T-cell (primary cell): ENCODE measurements at regions not wholly inside any gene's neighbourhood (a gene's known extent, or its start where the extent isn't known, plus 50 kb on each side); places are given as distances from the start of the nearest gene placed in this dataset.
A peak's percentile ranks its signal among the peaks of the same experiment; 100 is the strongest.

Source experiments
- ATAC-seq, 4 experiments: fragments of 200-7000 bp in 3 of 4; fragments of 150-1000 bp in 1 of 4; cut with Tn5 transposase; replicated peaks in 1 of 4; 1 replicate in 3 of 4; 2 replicates in 1 of 4; pipeline ENCODE4 v1.10.0; 2021; ENCODE audit warnings: moderate library complexity in 3 of 4, mild to moderate bottlenecking in 2 of 4, moderate number of reproducible peaks in 1 of 4
- CTCF ChIA-PET, 2 donors: fragments of 300-600 bp; sonication (Branson Sonifier 250); formaldehyde crosslinking; loops; one replicate each; lab custom pipeline; 2022; ENCODE audit warnings: antibody characterized with exemption in 2 of 2; lab: Charles Lee
- POLR2A ChIA-PET, 2 donors: fragments of 300-600 bp; sonication (Branson Sonifier 250); formaldehyde crosslinking; loops; one replicate each; lab custom pipeline; 2022; ENCODE audit warnings: antibody characterized with exemption in 2 of 2; lab: Charles Lee
- DNase-seq, 35 experiments: peaks; one replicate each; pipeline versions ENCODE4 v3.0.0 to v3.0.0-alpha.2; 2013 to 2023
- H3K27ac ChIP-seq: one replicate; pipeline ENCODE4 v1.5.1; 2013; ENCODE audit warnings: low read length
- H3K27me3 ChIP-seq, 2 experiments: replicated peaks in 1 of 2; 1 replicate in 1 of 2; 2 replicates in 1 of 2; pipeline versions ENCODE4 v1.6.1 to v1.7.0; 2013; ENCODE audit warnings: low read length in 1 of 2, mixed read lengths in 1 of 2; ENCODE audit not compliant: control insufficient read depth in 2 of 2, insufficient read depth in 2 of 2; ENCODE audit errors: extremely low read depth in 1 of 2
- H3K36me3 ChIP-seq, 2 donors: 1 replicate in 1 of 2; 2 replicates in 1 of 2; pipeline versions ENCODE4 v1.6.1 to v1.7.0; 2013; ENCODE audit warnings: low read length in 1 of 2; ENCODE audit not compliant: control insufficient read depth in 2 of 2, insufficient read depth in 1 of 2; ENCODE audit errors: extremely low read depth in 1 of 2
- H3K4me1 ChIP-seq, 2 experiments: 1 replicate in 1 of 2; 2 replicates in 1 of 2; pipeline versions ENCODE4 v1.6.1 to v1.7.0; 2013; ENCODE audit warnings: low read length in 2 of 2, mixed read lengths in 1 of 2; ENCODE audit not compliant: insufficient read depth in 2 of 2, control insufficient read depth in 1 of 2; ENCODE audit errors: extremely low read depth in 1 of 2
- H3K4me3 ChIP-seq, 2 donors: 1 replicate in 1 of 2; 2 replicates in 1 of 2; pipeline versions ENCODE4 v1.5.1 to v1.7.0; 2013; ENCODE audit warnings: mild to moderate bottlenecking in 2 of 2, low read length in 1 of 2, moderate library complexity in 1 of 2; ENCODE audit not compliant: control insufficient read depth in 1 of 2; ENCODE audit errors: extremely low read depth in 1 of 2
- H3K9me3 ChIP-seq: 2 replicates; pipeline ENCODE4 v1.7.0; 2013
- H3K27ac Mint-ChIP-seq, 2 donors: one replicate each; pipeline ENCODE4 v1.8.0; 2020 to 2021; ENCODE audit warnings: mild to moderate bottlenecking in 2 of 2, mixed read lengths in 2 of 2
- H3K27me3 Mint-ChIP-seq, 2 donors: one replicate each; pipeline ENCODE4 v1.8.0; 2021 to 2022; ENCODE audit warnings: mixed read lengths in 2 of 2
- H3K36me3 Mint-ChIP-seq: one replicate; pipeline ENCODE4 v1.8.0; 2021; ENCODE audit warnings: mixed read lengths
- H3K4me1 Mint-ChIP-seq, 3 donors: one replicate each; pipeline ENCODE4 v1.8.0; 2020 to 2022; ENCODE audit warnings: mixed read lengths in 3 of 3, mild to moderate bottlenecking in 1 of 3
- H3K4me3 Mint-ChIP-seq, 3 donors: one replicate each; pipeline ENCODE4 v1.8.0; 2020 to 2022; ENCODE audit warnings: mild to moderate bottlenecking in 3 of 3, mixed read lengths in 3 of 3, moderate library complexity in 3 of 3
- H3K9me3 Mint-ChIP-seq, 3 donors: one replicate each; pipeline ENCODE4 v1.8.0; 2020 to 2022; ENCODE audit warnings: mixed read lengths in 3 of 3
- WGBS: methylation state at CpG from one replicate; pipeline ENCODE4 v1.1.5; 2013; ENCODE audit warnings: missing lambda C conversion rate; ENCODE audit not compliant: insufficient coverage; 5-methylcytosine and 5-hydroxymethylcytosine counted together

GRCh38 chr6:14316651-14317386, 199.2 kb downstream of the CD83 start:
- Mint-ChIP-seq H3K27ac (no peak overlapping the region), H3K27me3 (peaks cover 2 to 5% of the 10 kb centered on the region in 2 donors), H3K4me3 (no peak overlapping the region), H3K9me3 (no peaks in the 10 kb centered on the region), H3K36me3 (no peaks in the 10 kb centered on the region), H3K4me1 (peaks cover 4 to 17% (median 5%) of the 10 kb centered on the region in 3 donors)
- Histone ChIP-seq H3K4me1 (peaks cover 0 to 4% of the 10 kb centered on the region in 2 experiments), H3K36me3 (no peaks in the 10 kb centered on the region), H3K27ac (no peak overlapping the region), H3K9me3 (no peaks in the 10 kb centered on the region), H3K27me3 (peaks cover 0 to 4% of the 10 kb centered on the region in 2 experiments), H3K4me3 (no peak overlapping the region)
- ChIA-PET CTCF (interaction anchor here in 1 of 2 donors (0.6 kb wide), 1 partner anchor 888 kb away, joined by 4 read pairs; no protein-coding TSS in a partner anchor), POLR2A (no interaction called here)
- ATAC-seq, result no peak
- WGBS, result 55% methylated on average over 5 of the region's 10 CpGs
- peak in 2 of 35 experiments; percentile 13 to 20 for DNase-seq

- Mint-ChIP-seq H3K27ac (no peak overlapping the region), H3K36me3 (no peaks in the 10 kb centered on the region), H3K4me3 (no peak overlapping the region), H3K27me3 (peaks cover 5 to 9% of the 10 kb centered on the region in 2 donors), H3K4me1 (peaks cover 6 to 23% (median 6%) of the 10 kb centered on the region in 3 donors), H3K9me3 (no peaks in the 10 kb centered on the region)
- POLR2A ChIA-PET, result no interaction called here
- H3K4me1 ChIP-seq, result peaks cover 0 to 4% of the 10 kb centered on the region in 2 experiments
- no peaks in the 10 kb centered on the region for H3K36me3 ChIP-seq
- H3K4me3 ChIP-seq, result no peak overlapping the region
- CTCF ChIA-PET, result interaction anchor here in 1 of 2 donors (0.6 kb wide), 1 partner anchor 887 kb away, joined by 4 read pairs; no protein-coding TSS in a partner anchor
- no peak for ATAC-seq
- H3K9me3 ChIP-seq, result no peaks in the 10 kb centered on the region
- peaks cover 0 to 10% of the 10 kb centered on the region in 2 experiments for H3K27me3 ChIP-seq
- no peak for DNase-seq
- no peak overlapping the region for H3K27ac ChIP-seq
- WGBS, result 93% methylated on average over 5 of the region's 6 CpGs
Measured at GRCh38 chr6:14317387-14317970, 199.9 kb downstream of the CD83 start.

GRCh38 chr6:14320332-14320731, 202.8 kb downstream of the CD83 start:
- peaks cover 0 to 7% of the 10 kb centered on the region in 2 experiments for H3K4me1 ChIP-seq
- Mint-ChIP-seq H3K4me3 (no peak overlapping the region), H3K27ac (no peak overlapping the region), H3K27me3 (peaks cover 9 to 12% of the 10 kb centered on the region in 2 donors), H3K9me3 (no peaks in the 10 kb centered on the region), H3K4me1 (peaks cover 9 to 32% (median 16%) of the 10 kb centered on the region in 3 donors), H3K36me3 (no peaks in the 10 kb centered on the region)
- peaks cover 0 to 18% of the 10 kb centered on the region in 2 experiments for H3K27me3 ChIP-seq
- no peaks in the 10 kb centered on the region for H3K36me3 ChIP-seq
- no peak for DNase-seq
- no peak overlapping the region for H3K27ac ChIP-seq
- no peaks in the 10 kb centered on the region for H3K9me3 ChIP-seq
- 92% methylated on average over 2 of the region's 5 CpGs for WGBS
- CTCF ChIA-PET, result interaction anchor here in 1 of 2 donors (0.7 kb wide), 1 partner anchor 446 kb away, joined by 3 read pairs; no protein-coding TSS in a partner anchor
- H3K4me3 ChIP-seq, result no peak overlapping the region
- ATAC-seq, result no peak
- POLR2A ChIA-PET, result no interaction called here

- ATAC-seq (no peak), DNase-seq (no peak)
- CTCF ChIA-PET, result no interaction called here
- Mint-ChIP-seq H3K4me3 (peak overlapping the region in 1 of 3 donors; percentile 5), H3K27me3 (peaks cover 9 to 12% of the 10 kb centered on the region in 2 donors), H3K4me1 (peaks cover 5 to 20% (median 11%) of the 10 kb centered on the region in 3 donors), H3K9me3 (no peaks in the 10 kb centered on the region), H3K36me3 (no peaks in the 10 kb centered on the region), H3K27ac (peak overlapping the region in 1 of 2 donors; percentile 44)
- H3K4me1 ChIP-seq, result peaks cover 0 to 3% of the 10 kb centered on the region in 2 experiments
- peaks cover 0 to 18% of the 10 kb centered on the region in 2 experiments for H3K27me3 ChIP-seq
- no peak overlapping the region for H3K4me3 ChIP-seq
- WGBS, result 89% methylated on average over 8 of the region's 10 CpGs
- no peaks in the 10 kb centered on the region for H3K36me3 ChIP-seq
- H3K27ac ChIP-seq, result no peak overlapping the region
- no peaks in the 10 kb centered on the region for H3K9me3 ChIP-seq
- POLR2A ChIA-PET, result no interaction called here
Measured at GRCh38 chr6:14321992-14322772, 204.6 kb downstream of the CD83 start.

GRCh38 chr6:14322841-14323240, 205.3 kb downstream of the CD83 start:
- no peak for DNase-seq
- CTCF ChIA-PET, result no interaction called here

GRCh38 chr6:14326774-14327173, 209.2 kb downstream of the CD83 start:
- H3K27ac ChIP-seq, result no peak overlapping the region
- 86% methylated on average over 2 of the region's 2 CpGs for WGBS
- H3K4me3 ChIP-seq, result no peak overlapping the region
- no peaks in the 10 kb centered on the region for H3K9me3 ChIP-seq
- DNase-seq, result no peak
- H3K27me3 ChIP-seq, result peaks cover 0 to 18% of the 10 kb centered on the region in 2 experiments
- Mint-ChIP-seq H3K9me3 (no peaks in the 10 kb centered on the region), H3K4me3 (no peak overlapping the region), H3K4me1 (peaks cover 5 to 16% (median 11%) of the 10 kb centered on the region in 3 donors), H3K27me3 (peaks cover 7% of the 10 kb centered on the region in 2 donors), H3K27ac (no peak overlapping the region), H3K36me3 (no peaks in the 10 kb centered on the region)
- ATAC-seq, result no peak
- POLR2A ChIA-PET, result no interaction called here
- CTCF ChIA-PET, result no interaction called here
- H3K4me1 ChIP-seq, result peaks cover 0 to 3% of the 10 kb centered on the region in 2 experiments
- H3K36me3 ChIP-seq, result no peaks in the 10 kb centered on the region

More at GRCh38 chr6:14322841-14323240, 205.3 kb downstream of the CD83 start:
- ATAC-seq, result no peak
- Histone ChIP-seq H3K27ac (no peak overlapping the region), H3K4me3 (no peak overlapping the region), H3K36me3 (no peaks in the 10 kb centered on the region), H3K4me1 (peaks cover 0 to 3% of the 10 kb centered on the region in 2 experiments), H3K9me3 (no peaks in the 10 kb centered on the region), H3K27me3 (peaks cover 0 to 18% of the 10 kb centered on the region in 2 experiments)
- Mint-ChIP-seq H3K4me3 (peak overlapping the region in 1 of 3 donors; percentile 34), H3K27me3 (peaks cover 9 to 12% of the 10 kb centered on the region in 2 donors), H3K27ac (peak overlapping the region in 1 of 2 donors; percentile 44), H3K36me3 (no peaks in the 10 kb centered on the region), H3K4me1 (peaks cover 5 to 18% (median 11%) of the 10 kb centered on the region in 3 donors), H3K9me3 (no peaks in the 10 kb centered on the region)
- POLR2A ChIA-PET, result interaction anchor here in 1 of 2 donors (0.5 kb wide), 1 partner anchor 1241 kb away, joined by 9 read pairs; no protein-coding TSS in a partner anchor
- WGBS, result 80% methylated on average over 1 of the region's 3 CpGs
